Esophagus squamous epithelium (tissue), 5 donors: ENCODE measurements at regions not wholly inside any gene's neighbourhood (a gene's known extent, or its start where the extent isn't known, plus 50 kb on each side); places are given as distances from the start of the nearest gene placed in this dataset.

ENCODE experiments used
- DNase-seq: peaks from one replicate; lab custom pipeline; 2025; lab: John Stamatoyannopoulos, UW
- H3K27ac ChIP-seq, 4 donors: fragments of 200-600 bp; sonication (generic); one replicate each; pipeline ENCODE4 v1.5.1; 2016 to 2019; ENCODE audit warnings: mild to moderate bottlenecking in 1 of 4
- H3K27me3 ChIP-seq, 4 donors: fragments of 200-600 bp; sonication (generic); 1 replicate in 3 of 4; 2 replicates in 1 of 4; pipeline versions ENCODE4 v1.5.1 to v1.6.0; 2017 to 2021; ENCODE audit warnings: antibody characterized with exemption in 1 of 4
- H3K36me3 ChIP-seq, 3 donors: fragments of 200-600 bp; sonication (generic); one replicate each; pipeline ENCODE4 v1.5.1; 2016 to 2019
- H3K4me1 ChIP-seq, 3 donors: fragments of 200-600 bp; sonication (generic); one replicate each; pipeline ENCODE4 v1.5.1; 2017 to 2019
- H3K4me3 ChIP-seq, 4 donors: fragments of 200-600 bp; sonication (generic); 1 replicate in 3 of 4; 2 replicates in 1 of 4; pipeline ENCODE4 v1.5.1; 2016 to 2019; ENCODE audit warnings: mild to moderate bottlenecking in 2 of 4, moderate library complexity in 1 of 4
- H3K9me3 ChIP-seq, 3 donors: fragments of 200-600 bp; sonication (generic); one replicate each; pipeline ENCODE4 v1.5.1; 2016 to 2019
- POLR2A ChIP-seq, 4 donors: fragments of 450-650 bp; IDR thresholded peaks; one replicate each; pipeline ENCODE4 v1.6.1; 2017; ENCODE audit warnings: antibody characterized with exemption in 4 of 4, mild to moderate bottlenecking in 4 of 4, moderate library complexity in 3 of 4
- WGBS, 2 donors: methylation state at CpG; one replicate each; pipeline ENCODE4 v1.1.5; 2018; 5-methylcytosine and 5-hydroxymethylcytosine counted together
- intact Hi-C: fragments of 100-400 bp; cut with DNase I; formaldehyde crosslinking; loops from one replicate; pipeline ENCODE4 v1.15.0; 2022
- TF ChIP-seq, protein P1 (sequence below), 6 experiments: fragments of 450-650 bp in 4 of 6; fragments of 200-600 bp in 2 of 6; sonication (generic) in 2 of 6; IDR thresholded peaks; one replicate each; pipeline ENCODE4 v1.5.1; 2016 to 2019; ENCODE audit warnings: antibody characterized with exemption in 6 of 6, mild to moderate bottlenecking in 4 of 6, moderate library complexity in 4 of 6
- donor health status: DM: yes; HTN: yes; CAD: no.

DNA sequence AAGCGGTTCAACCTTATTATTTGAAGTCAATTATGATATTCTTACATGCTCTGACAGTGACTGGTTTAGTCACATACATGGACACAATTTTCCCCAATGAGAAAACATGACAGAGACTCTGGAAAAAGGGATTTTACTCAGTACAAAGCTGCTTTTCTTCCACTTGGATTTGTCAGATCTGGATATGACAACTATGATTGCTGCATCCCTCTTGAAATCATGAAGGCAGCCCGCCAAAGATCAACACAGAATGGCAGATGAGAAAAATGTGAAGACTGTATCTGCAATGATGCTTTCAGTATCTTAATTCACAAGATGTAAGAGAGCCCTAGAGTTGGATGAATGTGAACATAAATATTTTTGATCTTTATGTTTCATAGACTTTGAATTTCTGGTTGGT lies 439.6 kb downstream of the CDH8 start:
- Histone ChIP-seq H3K4me3 (no peak overlapping the region), H3K27me3 (no peaks in the 10 kb centered on the region), H3K27ac (no peak overlapping the region), H3K9me3 (peaks cover 0 to 22% (median 14%) of the 10 kb centered on the region in 3 donors), H3K36me3 (no peaks in the 10 kb centered on the region), H3K4me1 (no peaks in the 10 kb centered on the region)
- TF ChIP-seq, protein P1, sequence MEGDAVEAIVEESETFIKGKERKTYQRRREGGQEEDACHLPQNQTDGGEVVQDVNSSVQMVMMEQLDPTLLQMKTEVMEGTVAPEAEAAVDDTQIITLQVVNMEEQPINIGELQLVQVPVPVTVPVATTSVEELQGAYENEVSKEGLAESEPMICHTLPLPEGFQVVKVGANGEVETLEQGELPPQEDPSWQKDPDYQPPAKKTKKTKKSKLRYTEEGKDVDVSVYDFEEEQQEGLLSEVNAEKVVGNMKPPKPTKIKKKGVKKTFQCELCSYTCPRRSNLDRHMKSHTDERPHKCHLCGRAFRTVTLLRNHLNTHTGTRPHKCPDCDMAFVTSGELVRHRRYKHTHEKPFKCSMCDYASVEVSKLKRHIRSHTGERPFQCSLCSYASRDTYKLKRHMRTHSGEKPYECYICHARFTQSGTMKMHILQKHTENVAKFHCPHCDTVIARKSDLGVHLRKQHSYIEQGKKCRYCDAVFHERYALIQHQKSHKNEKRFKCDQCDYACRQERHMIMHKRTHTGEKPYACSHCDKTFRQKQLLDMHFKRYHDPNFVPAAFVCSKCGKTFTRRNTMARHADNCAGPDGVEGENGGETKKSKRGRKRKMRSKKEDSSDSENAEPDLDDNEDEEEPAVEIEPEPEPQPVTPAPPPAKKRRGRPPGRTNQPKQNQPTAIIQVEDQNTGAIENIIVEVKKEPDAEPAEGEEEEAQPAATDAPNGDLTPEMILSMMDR (IDR thresholded peaks at IDR 0.05) = no peak
- TF ChIP-seq POLR2A (IDR thresholded peaks at IDR 0.05) = no peak
- intact Hi-C loops = no loop called here
- no peak for DNase-seq
- 55 to 59% methylated on average over 2 of the region's 2 CpGs for WGBS, 2 donors

DNA sequence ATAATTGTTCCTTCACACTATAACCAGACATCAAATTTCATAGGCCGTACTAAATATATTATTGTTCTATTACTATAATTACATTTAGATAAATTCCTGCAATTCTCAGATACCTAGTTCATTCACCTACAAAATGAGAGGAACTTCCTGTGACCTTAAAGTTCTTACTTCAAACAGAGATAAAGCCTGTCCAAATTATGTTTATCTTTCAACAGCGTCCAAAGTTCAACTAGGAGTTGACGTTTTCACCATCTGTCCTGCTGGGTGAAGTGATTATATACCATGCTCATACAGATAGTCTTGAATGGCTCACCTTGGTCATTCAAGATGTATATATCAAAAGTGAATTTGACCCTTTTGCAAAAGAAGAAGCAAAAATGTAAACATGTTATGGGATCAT lies 440.6 kb downstream of the CDH8 start:
- no peaks in the 10 kb centered on the region for H3K36me3 ChIP-seq
- no peak overlapping the region for H3K4me3 ChIP-seq
- no peak overlapping the region for H3K27ac ChIP-seq
- no peaks in the 10 kb centered on the region for H3K27me3 ChIP-seq
- H3K9me3 ChIP-seq = peaks cover 0 to 22% (median 14%) of the 10 kb centered on the region in 3 donors
- 51 to 66% methylated on average over 3 of the region's 3 CpGs for WGBS, 2 donors
- intact Hi-C loops = no loop called here
- TF ChIP-seq POLR2A (IDR thresholded peaks at IDR 0.05) = no peak
- TF ChIP-seq, protein P1 (IDR thresholded peaks at IDR 0.05) = no peak
- DNase-seq = no peak
- no peaks in the 10 kb centered on the region for H3K4me1 ChIP-seq

DNA sequence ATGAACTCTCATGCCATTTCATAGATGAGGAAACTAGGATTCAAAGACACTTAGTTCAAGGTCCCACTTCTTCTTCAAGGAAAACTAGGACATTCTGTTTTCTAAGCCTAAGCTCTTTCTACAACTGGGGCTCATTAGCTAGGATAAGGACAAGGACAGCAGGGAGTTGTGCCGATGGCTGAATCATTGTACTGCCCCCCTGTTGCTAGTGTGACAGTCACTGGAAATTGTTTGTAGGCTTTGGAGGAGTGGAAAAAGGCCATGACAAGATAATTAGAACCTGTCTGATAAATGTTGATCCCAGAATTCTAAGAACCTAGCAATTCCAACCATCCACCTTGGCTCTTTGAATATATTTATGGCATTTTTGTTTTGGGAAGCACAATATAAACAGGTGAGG lies 445.7 kb downstream of the CDH8 start:
- Histone ChIP-seq H3K27ac (no peak overlapping the region), H3K9me3 (peaks cover 0 to 22% (median 14%) of the 10 kb centered on the region in 3 donors), H3K36me3 (no peaks in the 10 kb centered on the region), H3K27me3 (no peaks in the 10 kb centered on the region), H3K4me1 (no peaks in the 10 kb centered on the region), H3K4me3 (no peak overlapping the region)
- TF ChIP-seq, protein P1 (IDR thresholded peaks at IDR 0.05) = no peak
- TF ChIP-seq POLR2A (IDR thresholded peaks at IDR 0.05) = no peak
- no peak for DNase-seq
- 73 to 75% methylated on average over 1 of the region's 1 CpG for WGBS, 2 donors
- intact Hi-C loops = no loop called here

DNA sequence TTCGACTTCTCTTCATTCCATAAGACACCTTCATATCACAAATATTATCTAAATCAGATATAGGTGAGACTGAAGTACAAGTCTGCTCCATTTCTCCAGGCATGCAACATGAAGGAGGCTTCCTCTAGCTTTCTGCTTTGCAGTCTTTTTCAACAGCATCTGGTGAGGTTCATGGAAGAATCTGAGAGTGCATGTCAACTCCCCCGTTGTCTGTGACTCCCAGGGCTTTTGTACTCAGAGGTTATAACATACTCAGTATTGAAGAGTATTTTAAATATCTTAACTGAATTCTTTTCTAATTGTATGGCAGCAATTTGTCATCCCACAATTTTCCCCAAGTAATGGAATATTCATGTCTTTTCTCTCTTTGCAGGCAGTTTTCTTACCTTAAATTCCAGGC lies 448.7 kb downstream of the CDH8 start:
- DNase-seq = no peak
- Histone ChIP-seq H3K27ac (no peak overlapping the region), H3K4me1 (no peaks in the 10 kb centered on the region), H3K27me3 (no peaks in the 10 kb centered on the region), H3K36me3 (no peaks in the 10 kb centered on the region), H3K9me3 (peaks cover 0 to 2% (median 0%) of the 10 kb centered on the region in 3 donors), H3K4me3 (no peak overlapping the region)
- no peak for TF ChIP-seq POLR2A (IDR thresholded peaks at IDR 0.05)
- WGBS, 2 donors = 61 to 68% methylated on average over 2 of the region's 2 CpGs
- intact Hi-C loops = no loop called here

DNA sequence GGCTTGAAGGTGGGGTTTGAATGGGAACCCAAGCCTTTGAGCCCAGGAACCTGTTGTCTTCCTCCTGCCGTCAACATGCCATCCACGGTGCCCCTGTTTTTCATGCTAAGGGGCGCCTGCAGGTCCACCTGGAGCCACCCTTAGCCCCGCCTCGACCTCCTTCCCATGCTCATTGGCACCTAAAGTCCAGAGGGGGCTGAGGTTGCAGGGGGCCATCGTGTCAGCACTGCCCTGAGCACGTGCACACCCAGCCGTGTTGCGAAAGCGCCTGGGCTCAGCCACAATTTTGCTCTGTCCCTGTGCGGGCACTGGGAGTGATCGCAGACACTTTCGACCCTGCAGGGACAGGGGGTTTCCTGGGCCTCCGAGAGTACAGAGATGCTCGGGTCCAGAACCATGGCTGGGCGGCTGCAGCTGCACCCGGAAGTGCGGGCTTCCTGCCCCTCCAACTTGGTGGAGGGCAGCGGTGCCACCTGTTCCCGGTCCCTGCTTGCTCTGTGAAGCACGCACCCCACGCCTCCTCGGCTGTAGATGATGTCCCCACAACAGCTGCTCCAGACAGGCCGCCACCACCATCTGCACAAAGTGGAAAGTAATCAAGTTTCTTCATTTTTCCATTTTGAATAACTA lies 454.7 kb downstream of the CDH8 start:
- TF ChIP-seq, protein P1 (IDR thresholded peaks at IDR 0.05) = no peak
- no peak for TF ChIP-seq POLR2A (IDR thresholded peaks at IDR 0.05)
- Histone ChIP-seq H3K4me1 (no peaks in the 10 kb centered on the region), H3K27ac (no peak overlapping the region), H3K27me3 (no peaks in the 10 kb centered on the region), H3K36me3 (no peaks in the 10 kb centered on the region), H3K9me3 (peaks cover 0 to 11% (median 0%) of the 10 kb centered on the region in 3 donors), H3K4me3 (no peak overlapping the region)
- WGBS, 2 donors = 87 to 91% methylated on average over 5 to 11 of the region's 24 CpGs
- DNase-seq = no peak
- intact Hi-C loops = no loop called here
